Fibroblast of peridontal ligament (primary cell): ENCODE measurements at regions not wholly inside any gene's neighbourhood (a gene's known extent, or its start where the extent isn't known, plus 50 kb on each side); places are given as distances from the start of the nearest gene placed in this dataset.
A peak's percentile ranks its signal among the peaks of the same experiment; 100 is the strongest.

Source experiments
- DNase-seq: peaks from one replicate; pipeline ENCODE4 v3.0.0-alpha.2; 2010; ENCODE audit errors: extremely low read depth

- DNase-seq, result no peak
Measured at GRCh38 chr7:19448091-19448490, 260.7 kb downstream of the POLR1F start.

DNA sequence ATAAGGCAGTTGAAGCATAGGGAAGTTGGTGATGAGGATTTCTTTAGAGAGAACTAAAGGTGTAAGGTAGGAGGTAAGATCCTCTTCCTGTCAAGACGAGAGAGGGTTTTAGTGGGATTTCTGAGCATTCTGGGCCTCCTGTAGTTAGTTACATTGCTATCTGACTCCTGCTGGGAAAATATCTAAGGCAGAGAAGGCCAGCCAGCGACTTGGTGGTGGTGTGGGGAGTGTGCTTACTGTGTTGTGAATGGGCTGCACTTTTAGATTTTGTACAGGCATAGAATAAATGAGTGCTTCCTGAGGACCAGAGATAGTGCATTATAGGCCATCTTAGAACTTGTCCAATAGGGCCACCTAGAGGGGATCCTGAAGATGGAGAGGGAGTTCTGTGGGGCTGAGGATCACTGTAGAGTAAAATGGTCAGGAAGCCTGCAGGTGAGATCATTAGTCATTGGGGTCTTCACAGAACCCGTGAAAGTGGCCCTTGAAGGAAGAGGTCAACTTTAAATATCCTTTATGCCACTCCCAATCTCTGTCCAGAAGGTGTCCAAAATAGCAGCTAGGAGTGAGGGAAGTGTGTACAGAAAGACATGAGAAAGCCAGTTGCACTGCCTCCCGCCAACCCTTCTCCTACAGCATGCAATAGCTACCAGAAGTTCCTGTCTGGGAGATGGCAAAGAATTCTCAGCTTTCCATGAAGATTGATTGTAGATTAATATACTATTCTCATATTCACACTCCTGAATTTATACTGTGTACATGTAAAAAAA is 266.6 kb downstream of the POLR1F start:
- DNase-seq, result peak; percentile 80

- DNase-seq, result no peak
Measured at GRCh38 chr7:19439517-19439916, 269.3 kb downstream of the POLR1F start.

DNA sequence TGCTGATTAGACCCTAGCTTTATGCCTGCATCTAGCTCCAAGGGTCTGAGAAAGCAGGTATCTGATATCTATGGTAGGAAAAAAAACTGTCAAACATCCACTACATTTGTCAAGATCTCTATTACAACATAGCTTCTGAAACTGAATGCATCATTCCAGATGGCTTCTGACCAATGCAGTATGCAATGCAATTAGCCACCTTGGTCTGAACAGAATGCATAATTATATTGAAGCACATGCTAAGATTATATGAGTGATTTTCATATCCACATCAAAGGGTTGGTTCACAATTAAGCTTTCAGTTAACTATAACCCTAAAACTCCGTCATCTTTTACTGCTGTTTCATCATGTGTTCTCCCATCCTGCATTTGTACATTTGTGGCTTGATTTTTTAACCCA is 271.4 kb downstream of the POLR1F start:
- DNase-seq, result peak; percentile 29

GRCh38 chr7:19427944-19428343 is 280.9 kb downstream of the POLR1F start:
- DNase-seq, result no peak

DNA sequence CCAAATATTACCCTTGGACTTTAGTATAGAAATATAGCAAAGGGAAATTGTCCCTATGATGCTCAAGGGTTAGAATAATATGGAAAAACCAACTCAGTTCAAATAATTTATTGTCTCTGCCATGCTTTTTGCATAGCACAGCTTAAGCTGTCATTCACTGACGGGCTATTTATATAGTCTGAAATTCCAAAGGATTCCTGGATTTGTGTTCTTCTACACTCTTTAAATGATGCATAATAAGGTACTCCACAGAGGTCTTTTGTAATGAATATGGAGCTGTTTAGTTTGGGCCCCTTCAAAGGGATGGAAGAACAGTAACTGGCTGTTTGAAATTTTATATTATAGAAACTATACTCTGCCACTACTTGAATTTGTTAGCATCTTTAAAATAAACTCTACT is 276.6 kb upstream of the FERD3L start:
- no peak for DNase-seq

DNA sequence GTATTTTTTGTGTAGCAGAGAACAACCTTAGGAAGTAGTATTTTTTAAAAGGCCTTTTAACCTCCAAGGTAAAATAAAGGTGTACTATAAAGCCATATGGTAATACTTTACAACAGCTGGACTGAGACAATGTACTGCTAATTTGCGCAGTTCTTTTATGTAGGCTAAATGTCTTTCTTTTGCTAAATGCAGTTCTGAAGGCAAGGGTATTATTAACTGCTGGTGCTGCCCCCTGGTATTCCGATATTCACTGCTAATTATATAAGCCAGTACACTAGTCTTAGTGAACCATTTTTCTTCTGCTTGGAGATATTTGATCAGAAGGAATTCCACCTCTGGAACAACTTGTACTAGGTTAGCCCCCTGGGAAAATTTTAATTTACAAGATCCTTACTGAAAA is 272.0 kb upstream of the FERD3L start:
- no peak for DNase-seq

DNA sequence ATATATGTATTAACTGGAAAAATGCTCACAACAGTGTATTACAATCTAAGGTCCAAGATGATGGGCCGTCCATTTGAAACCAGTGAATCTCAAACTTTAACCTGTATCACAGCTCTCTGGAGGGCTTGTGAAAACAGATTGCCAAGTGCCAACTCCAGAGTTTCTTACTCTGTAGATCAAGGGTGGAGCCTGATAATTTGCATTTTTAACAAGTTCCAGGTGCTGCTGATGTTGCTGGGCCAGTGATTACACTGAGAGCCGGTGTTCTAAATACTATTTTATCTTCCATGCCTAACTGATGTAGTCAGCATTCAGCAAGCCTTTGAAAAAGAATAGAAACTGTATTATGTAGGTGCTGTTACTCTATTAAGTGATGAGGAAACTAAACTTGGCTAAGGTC is 269.9 kb upstream of the FERD3L start:
- DNase-seq, result no peak

GRCh38 chr7:19413443-19413965 is 268.3 kb upstream of the FERD3L start:
- peak; percentile 94 for DNase-seq

DNA sequence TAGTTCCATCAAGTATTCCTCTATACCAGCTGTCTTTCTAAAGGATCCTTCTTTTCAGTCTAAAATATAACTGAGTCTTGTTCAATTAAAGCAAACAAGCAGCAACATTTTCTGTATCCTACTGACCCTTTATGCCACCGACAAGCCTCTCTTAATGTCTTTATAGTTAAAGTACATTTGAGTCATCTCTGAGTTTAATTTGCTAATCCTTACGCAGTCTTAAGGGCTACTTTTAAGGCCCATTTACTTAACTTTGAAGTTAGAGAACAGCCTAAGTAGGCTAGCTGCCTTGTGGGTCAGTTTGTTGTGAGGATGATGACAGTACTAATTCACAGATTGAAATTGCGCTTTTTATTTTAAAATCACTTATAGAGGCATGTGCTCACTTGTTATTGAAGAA is 265.5 kb upstream of the FERD3L start:
- DNase-seq, result no peak

DNA sequence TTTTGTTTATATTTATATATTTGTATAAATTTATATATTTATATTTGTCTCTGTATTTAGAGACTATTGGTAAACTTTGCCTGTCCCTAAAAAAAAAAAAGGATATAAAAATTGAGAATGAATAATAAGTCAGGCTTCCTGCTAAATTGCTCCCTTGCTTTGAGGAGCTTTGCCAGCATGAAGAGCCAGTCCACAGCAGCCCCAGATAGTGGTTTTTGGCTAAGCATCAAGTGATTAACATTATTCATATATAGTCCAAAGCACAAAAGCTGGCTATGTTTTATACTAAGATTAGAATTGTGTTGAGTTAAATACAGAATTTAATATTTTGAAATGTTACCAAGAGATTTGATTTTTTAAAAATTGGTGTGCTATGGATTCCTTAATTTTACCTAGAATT is 264.9 kb upstream of the FERD3L start:
- DNase-seq, result peak; percentile 72

DNA sequence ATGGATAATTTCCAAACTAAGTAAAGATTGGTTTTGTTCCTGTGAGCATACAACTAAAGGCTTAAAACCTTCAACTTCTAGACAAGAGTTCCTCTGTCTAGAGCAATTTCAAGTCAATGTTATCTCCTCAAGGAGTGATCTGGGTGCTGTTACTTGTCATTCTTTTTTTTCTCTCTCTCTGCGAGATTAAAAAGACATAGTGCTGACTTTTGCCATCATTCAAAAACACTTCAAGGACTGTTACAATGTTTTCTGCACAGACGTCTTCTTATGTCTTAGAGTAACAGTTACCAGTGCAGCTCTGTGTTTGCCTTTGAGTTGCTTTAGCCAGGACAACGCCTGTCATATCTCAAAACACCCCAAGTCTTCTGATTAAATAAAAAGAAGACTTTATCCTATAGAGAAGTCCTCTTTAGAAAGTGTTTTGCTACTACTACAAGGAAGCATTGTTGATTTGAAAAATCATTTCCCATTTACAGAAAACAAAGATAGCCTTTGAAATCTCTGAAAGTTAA is 263.5 kb upstream of the FERD3L start:
- DNase-seq, result no peak

DNA sequence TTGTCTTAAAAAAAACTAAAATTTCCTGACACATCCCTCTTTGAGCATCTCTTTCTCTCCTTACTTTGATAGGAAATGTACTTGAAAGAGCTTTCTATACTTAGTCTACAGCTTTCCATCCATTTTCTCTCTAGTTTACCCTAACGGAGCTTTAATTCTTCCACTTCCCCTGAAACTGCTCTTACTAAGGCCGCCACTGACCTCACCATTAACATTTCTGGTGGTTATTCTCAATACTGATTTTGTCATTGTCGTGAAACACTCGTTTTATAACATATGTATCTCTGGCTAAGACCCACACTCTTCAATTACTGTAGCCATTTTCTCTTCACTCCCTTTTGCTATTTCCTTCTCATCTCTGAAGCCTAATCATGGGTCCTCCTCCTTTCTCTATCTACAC is 262.0 kb upstream of the FERD3L start:
- DNase-seq, result no peak

GRCh38 chr7:19405541-19405940 is 260.3 kb upstream of the FERD3L start:
- DNase-seq, result peak; percentile 87

- DNase-seq, result peak; percentile 99
Measured at GRCh38 chr7:19404912-19405329, 259.7 kb upstream of the FERD3L start.

GRCh38 chr7:19403691-19404090 is 258.5 kb upstream of the FERD3L start:
- no peak for DNase-seq

DNA sequence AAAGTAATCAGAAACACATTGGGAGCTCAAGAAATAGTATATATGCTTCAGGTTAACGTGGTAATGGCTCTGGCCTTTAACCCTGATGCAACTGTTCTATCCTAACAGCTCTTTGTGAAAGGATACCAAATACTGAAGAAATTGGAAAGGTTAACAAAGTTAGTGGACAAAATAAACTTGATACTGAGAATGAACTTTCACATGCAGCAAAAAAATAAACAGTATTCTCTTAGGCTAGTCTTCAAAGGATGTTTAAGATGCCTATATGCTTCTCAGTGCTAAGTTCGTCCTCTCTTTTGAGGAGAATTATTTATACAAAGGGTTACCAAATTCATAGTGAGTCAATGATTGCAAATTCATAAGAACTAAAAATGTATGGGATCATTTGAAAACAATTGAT is 256.2 kb upstream of the FERD3L start:
- DNase-seq, result peak; percentile 23

GRCh38 chr7:19400758-19401254 is 255.6 kb upstream of the FERD3L start:
- no peak for DNase-seq

GRCh38 chr7:19397911-19398310 is 252.7 kb upstream of the FERD3L start:
- DNase-seq, result peak; percentile 50

- peak; percentile 61 for DNase-seq
Measured at GRCh38 chr7:19392246-19392645, 247.0 kb upstream of the FERD3L start.

GRCh38 chr7:19390795-19391194 is 245.6 kb upstream of the FERD3L start:
- no peak for DNase-seq

DNA sequence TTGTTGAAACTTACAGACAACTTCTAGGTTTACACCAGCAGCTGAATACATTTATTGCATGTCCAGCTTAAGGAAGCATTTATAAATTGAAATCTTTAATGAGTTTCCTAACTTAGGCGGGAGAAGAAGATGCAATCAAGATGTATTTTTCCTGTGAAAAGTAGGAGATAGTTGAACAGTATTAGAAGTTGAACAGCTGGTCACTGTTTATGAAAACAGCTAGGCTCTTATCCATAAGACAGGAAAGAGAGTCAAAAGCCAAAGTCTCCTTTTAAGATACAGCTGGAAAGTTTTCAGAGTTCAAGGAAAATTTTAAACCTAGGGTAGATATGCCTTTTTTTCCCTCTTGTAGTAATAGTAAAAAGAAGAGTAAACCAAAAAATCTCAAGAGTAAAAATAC is 236.1 kb upstream of the FERD3L start:
- no peak for DNase-seq

DNA sequence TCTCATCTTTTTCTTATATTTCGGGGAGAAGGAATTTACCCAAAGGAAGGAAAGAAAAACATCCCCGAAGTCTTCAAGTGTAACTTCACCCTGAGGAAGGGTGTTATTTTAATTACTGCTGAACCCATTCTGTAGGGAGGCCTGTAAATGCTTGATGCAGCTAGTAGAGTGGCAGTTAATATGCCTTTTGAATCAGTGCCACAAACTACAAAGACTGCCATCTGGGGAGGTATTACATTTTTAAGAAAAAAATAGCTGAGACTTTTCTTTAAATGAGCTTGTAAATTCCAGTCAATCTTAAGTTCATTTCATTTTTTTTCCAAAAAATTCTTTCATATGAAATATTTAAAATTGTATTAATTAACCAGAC is 233.1 kb upstream of the FERD3L start:
- peak; percentile 18 for DNase-seq
